CD4-positive, alpha-beta T cell treated with Interleukin-2 at 100 ng/mL for 4 hours (primary cell): ENCODE measurements at regions not wholly inside any gene's neighbourhood (a gene's known extent, or its start where the extent isn't known, plus 50 kb on each side); places are given as distances from the start of the nearest gene placed in this dataset.

Experiments
- DNase-seq: peaks from one replicate; pipeline ENCODE4 v3.0.0-alpha.2; 2020; ENCODE audit warnings: low spot score

- DNase-seq = no peak
Measured at GRCh38 chr2:236875906-236876505, 209.7 kb upstream of the COPS8 start.

- DNase-seq = no peak
Measured at GRCh38 chr2:236876642-236877041, 209.0 kb upstream of the COPS8 start.

DNA sequence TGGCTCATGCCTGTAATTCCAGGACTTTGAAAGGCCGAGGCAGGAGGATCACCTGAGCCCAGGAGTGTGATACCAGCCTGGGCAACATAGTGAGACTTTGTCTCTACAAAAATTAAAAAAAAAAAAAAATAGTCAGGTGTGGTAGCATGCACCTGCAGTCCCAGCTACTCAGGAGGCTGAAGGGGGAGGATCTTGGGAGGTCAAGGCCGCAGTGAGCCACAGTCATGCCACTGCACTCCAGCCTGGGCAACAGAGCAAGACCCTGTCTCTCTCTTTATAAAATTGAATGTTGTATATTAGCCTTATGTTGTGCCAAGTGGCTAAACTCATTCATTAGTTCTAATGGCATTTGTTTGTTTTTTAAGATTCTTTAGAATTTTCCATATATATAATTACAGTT, 207.7 kb upstream of the COPS8 start:
- DNase-seq = no peak

- no peak for DNase-seq
Measured at GRCh38 chr2:236879416-236879963, 206.2 kb upstream of the COPS8 start.

DNA sequence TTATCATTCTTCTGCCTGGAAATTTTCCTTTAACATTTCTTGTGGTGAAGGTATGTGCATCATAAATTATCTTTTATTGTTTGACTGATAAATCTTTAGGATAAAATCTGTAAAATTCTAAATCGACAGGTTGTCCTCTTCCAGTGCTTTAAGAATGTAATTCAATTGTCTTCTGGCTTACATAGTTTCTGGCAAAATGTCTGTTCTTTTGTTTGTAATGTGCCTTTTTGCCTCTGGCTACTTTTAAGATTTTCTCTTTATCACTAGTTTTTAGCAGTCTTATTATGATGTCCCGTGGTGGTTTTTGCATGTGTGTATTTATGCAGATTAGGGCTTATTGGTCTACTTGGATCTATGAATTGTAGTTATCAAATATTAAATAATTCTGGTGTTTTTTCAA, 203.6 kb upstream of the COPS8 start:
- no peak for DNase-seq

DNA sequence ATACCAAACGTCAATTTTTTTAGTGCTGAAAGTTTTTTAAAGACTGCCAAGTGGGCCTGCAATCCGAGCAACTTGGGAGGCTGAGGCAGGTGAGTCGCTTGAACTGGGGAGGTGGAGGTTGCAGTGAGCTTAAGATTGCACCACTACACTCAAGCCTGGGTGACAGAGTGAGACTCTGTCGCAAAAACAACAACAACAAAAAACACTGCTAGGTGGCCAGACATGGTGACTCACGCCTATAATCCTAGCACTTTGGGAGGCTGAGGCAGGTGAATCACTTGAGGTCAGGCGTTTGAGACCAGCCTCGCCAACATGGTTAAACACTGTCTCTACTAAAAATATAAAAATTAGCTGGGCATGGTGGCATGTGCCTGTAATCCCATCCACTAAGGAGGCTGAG, 202.8 kb upstream of the COPS8 start:
- DNase-seq = no peak

DNA sequence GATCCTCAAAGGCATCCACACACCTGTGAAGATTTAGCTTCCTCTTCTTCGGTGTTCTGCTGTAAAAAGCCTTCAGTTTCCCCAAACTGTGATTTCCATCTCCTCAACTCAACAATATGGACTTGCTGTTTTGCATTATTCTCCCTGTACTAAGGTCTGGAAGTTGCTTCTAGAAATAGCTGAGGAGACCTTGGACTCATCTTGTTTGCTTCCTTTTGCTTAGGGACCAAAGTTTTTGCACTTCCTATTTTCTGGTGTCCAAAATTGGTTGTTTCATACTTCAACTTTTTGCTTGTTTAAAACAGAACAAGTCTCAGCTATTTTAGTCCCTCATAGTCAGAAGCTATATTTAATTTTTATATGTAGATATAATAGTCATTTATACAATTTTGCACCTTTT, 201.9 kb upstream of the COPS8 start:
- no peak for DNase-seq

GRCh38 chr2:236884569-236885175, 201.0 kb upstream of the COPS8 start:
- no peak for DNase-seq

DNA sequence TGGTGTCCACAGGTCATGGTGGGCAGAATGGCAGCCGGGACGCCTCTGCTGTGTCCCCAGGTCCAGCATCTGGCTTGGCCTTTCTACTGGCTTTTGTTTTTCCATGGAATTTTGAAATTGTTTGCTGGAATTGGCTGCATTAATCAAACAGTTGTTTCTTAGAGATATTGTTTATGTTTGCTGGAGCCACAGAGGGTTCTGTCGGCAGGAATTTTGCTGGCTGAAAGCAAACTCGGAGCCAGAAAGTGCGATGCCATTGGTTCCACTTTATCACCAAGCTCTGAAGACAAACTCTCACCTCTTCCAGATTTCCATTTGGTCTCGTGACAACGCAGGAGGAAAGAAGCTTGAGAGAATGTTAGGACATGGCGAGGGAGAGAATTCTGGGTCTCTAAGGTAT, 199.2 kb upstream of the COPS8 start:
- no peak for DNase-seq

- no peak for DNase-seq
Measured at GRCh38 chr2:236887531-236887930, 198.2 kb upstream of the COPS8 start.

DNA sequence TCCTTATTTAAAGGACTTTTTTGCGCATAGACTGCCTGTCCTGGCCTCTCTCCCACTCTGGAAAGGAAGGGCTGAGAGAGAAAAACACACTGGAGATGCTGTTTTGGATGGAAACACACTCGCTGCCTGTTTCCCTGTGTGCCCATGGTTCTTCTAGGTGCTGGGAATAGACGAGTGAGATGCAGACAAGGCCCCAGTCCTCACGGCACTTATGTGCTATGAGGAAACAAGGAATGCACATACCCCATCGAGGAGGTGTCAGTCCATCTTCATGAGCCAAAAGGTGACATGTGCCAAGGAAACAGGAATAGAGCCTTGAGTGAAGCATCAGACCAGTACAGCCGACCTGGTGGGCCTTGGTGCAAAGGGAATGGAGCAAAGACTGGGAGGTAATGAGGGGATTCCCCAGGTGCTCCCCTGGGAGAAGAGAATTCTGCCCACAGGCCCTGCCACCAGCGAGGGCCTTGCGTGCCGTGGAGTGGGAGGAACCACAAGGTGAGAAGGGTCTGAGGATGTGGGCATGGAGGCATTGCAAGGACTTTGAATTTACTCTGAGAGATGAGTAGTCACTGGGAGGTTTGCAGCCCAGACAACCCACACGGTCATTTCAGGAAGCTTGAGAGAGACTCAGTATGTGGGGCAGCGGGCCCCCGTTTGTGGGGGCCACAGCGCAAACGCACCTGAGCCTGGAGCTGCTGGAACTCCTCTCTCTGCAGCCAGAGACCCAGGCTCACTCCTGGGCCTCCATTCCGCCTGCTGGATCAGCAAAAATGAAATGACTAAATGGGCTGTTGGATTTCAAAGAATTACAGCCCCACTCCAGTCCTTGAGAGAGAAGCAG, 197.5 kb upstream of the COPS8 start:
- DNase-seq = no peak

DNA sequence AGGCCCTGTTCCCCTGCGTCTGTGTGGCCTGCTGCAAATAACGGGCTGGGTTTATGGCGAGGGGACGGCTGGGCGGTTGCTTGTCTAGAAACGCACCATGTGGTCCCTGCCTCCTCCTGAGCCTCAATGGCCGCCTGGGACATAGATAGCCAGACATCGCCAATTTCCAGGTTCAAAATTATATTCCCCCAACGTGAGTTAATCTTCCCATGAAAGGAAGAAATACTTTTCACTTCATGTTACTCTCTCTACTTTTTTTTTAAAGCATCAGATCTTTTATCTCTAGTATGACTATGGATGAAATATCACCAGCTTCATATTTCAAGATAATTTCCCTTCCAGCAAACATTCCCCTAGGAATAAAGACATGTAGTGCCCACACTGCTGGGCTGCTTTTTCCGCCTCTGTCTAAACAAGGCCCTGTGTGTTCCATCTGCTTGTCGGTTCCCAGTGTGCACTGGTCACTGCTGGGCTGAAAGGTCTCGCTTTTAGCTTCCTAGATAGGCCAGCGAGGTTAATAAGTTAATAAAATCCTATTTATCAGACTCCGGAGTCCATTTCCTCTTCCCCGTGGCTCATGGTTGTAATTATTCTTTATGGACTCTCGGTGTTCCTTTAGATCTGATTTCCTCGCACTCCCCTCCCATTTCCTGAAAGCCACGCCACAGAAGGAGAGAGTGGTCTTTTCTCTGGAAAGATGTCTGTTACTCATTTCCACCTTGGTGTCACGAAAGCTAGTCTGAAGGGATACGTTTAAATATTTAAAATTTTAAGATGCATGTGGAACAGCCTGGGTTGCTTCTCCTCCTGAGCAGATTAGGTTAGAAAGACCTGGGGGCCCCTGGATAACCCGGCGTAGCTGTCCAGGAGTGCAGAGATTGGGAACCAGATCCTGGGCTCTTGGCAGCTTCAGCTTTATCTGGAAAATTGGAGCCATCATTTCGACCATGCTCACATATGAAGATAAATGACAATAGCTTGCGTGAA, 196.6 kb upstream of the COPS8 start:
- DNase-seq = no peak

GRCh38 chr2:236889791-236890704, 195.6 kb upstream of the COPS8 start:
- no peak for DNase-seq

GRCh38 chr2:236892721-236893120, 193.0 kb upstream of the COPS8 start:
- DNase-seq = no peak

DNA sequence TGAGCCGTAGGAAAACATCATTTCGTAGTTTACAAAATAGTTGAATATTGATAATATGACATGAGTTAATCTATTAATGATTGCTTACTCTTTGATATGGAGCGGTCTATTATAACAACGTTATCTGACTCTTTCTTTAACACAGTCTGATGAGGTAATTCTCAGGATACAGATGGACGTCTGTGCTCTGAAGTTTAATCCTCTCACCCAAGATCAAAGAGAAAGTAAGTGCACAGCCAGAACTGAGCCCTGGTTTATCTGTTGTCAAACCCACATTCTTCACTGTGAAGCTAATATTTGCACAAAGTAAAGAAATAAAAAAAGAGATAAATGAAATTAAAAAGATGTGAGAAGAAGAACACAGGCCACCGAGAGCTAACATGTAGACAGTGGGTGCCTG, 190.9 kb upstream of the COPS8 start:
- DNase-seq = no peak

DNA sequence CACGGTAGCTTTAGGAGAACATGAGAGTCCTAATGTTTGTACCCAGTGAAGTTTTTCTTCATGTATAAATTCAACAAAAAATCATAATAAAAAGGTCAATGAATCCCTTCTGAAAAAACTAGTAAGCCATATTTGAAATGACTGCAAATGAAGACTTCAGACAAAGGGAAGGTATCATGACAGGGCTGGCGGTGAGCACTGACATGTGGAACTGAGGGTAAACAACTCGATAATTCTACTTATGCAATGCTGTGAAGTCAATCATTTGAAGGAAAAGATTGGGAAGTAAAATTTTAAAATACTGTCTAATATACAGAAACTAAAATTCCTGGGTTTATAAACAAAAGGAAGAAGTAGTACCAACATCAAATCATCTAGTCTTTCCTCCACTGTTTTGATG, 190.2 kb upstream of the COPS8 start:
- no peak for DNase-seq

DNA sequence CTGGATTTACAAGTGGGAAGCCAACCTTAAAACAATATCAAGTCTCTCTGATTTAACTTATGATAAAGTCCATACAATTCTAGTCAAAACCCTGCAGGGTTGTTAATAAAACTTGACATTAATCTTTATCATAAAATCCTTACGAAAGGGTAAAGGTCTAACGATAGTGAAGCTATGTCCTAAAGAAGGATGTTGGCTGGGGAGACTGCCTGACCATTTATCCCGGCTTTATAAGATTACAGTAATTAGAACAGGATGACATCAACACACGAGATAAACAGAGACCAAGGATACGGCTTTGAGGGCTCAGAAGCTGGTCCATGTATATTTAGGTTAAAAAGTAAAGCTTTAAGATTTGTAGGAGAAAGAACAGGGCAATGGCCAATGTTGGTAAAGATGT, 189.0 kb upstream of the COPS8 start:
- no peak for DNase-seq

GRCh38 chr2:236899146-236899545, 186.5 kb upstream of the COPS8 start:
- DNase-seq = no peak

GRCh38 chr2:236899950-236900640, 185.6 kb upstream of the COPS8 start:
- no peak for DNase-seq

GRCh38 chr2:236901956-236902355, 183.7 kb upstream of the COPS8 start:
- no peak for DNase-seq
